VCaP (cell line): ENCODE measurements at regions not wholly inside any gene's neighbourhood (a gene's known extent, or its start where the extent isn't known, plus 50 kb on each side); places are given as distances from the start of the nearest gene placed in this dataset.
"Not testable (repeated sequence)": the region's sequence is repeated elsewhere in the genome, so short reads cannot be mapped to it uniquely, and the experiment has no call there.

Experiments used
- H3K27ac ChIP-seq: fragments of 450-650 bp; 2 replicates; pipeline ENCODE4 v1.5.1; 2017
- TF ChIP-seq, protein P1 (sequence below): fragments of 450-650 bp; conservative IDR thresholded peaks from 2 replicates; pipeline ENCODE4 v1.5.1; 2017; ENCODE audit warnings: mild to moderate bottlenecking, moderate library complexity

DNA sequence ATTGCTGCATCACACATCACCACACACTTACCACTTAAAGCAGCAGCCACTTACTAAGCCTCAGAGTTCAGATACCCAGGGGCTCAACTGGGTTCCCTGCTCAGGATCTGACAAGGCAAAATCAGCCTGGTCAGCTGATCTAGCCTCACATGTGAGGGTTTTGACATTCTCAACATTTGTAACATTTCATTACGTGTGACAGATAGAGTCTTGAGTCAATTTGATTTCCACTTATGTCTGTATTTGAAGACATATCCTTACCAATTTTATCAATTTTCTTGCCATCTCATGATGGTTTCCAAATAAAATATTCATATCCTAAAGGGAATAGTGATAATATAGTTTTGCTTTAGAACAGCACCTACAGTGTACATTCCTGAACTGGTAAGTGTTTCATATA, 494.7 kb upstream of the PFKP start:
- TF ChIP-seq, protein P1, sequence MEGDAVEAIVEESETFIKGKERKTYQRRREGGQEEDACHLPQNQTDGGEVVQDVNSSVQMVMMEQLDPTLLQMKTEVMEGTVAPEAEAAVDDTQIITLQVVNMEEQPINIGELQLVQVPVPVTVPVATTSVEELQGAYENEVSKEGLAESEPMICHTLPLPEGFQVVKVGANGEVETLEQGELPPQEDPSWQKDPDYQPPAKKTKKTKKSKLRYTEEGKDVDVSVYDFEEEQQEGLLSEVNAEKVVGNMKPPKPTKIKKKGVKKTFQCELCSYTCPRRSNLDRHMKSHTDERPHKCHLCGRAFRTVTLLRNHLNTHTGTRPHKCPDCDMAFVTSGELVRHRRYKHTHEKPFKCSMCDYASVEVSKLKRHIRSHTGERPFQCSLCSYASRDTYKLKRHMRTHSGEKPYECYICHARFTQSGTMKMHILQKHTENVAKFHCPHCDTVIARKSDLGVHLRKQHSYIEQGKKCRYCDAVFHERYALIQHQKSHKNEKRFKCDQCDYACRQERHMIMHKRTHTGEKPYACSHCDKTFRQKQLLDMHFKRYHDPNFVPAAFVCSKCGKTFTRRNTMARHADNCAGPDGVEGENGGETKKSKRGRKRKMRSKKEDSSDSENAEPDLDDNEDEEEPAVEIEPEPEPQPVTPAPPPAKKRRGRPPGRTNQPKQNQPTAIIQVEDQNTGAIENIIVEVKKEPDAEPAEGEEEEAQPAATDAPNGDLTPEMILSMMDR: no peak
- no peak overlapping the region for H3K27ac ChIP-seq

DNA sequence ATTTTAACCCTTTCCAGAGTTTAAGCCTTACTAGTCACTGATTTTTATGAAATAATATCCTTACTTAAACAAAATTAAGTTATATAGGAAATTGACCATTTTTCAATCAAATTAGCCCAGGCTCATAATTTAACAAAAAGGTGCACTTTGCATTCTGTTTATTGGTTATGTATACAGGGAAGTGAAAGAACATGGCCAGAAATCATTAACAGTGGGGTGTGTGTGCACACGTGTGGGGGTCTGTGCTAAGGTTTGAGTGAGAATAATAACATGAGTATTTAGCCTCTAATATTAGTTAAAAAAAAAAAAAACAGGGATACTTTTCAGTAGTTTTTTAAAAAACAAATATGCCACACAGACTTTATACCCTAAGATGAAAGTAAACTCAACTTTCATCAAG, 510.5 kb upstream of the PFKP start:
- no peak overlapping the region for H3K27ac ChIP-seq
- TF ChIP-seq, protein P1: no peak

DNA sequence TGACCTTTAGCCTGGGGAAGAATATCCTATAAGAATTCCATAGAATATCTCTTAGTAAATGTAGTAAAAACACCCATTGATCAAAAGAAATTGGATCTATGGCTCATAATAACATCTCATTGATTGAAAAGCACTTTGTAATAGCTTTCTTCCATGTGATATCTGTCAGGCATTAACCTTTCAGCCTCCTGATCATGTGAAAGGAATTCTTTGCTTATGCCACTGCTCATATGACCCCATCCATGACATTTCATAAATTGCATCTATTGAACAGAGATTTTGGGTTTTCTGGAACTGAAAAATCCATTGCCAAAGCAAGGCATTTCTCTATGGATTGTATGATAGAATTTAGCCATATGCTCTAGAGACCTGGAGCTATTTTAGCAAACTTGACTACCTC, 519.3 kb upstream of the PFKP start:
- TF ChIP-seq, protein P1: no peak
- H3K27ac ChIP-seq: no peak overlapping the region

DNA sequence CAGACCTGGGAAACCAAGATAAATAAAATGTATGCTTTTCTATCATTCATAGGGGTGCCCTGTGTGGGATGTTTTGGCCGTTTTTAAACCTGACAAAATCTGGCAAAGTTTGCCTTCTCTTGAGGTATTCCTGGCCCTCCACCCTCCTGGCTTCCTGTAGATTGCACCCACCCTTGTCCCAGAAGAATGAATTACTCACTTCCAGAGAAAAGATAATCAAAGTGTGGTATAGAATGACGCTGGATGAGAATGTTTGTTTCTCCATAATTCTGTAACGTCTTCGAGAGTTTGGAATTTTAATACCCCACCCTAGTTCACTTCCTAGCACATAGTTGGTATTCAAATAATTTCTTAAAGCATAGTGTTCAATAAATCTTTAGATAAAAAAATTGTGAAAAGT, 519.7 kb upstream of the PFKP start:
- TF ChIP-seq, protein P1: no peak
- H3K27ac ChIP-seq: no peak overlapping the region

DNA sequence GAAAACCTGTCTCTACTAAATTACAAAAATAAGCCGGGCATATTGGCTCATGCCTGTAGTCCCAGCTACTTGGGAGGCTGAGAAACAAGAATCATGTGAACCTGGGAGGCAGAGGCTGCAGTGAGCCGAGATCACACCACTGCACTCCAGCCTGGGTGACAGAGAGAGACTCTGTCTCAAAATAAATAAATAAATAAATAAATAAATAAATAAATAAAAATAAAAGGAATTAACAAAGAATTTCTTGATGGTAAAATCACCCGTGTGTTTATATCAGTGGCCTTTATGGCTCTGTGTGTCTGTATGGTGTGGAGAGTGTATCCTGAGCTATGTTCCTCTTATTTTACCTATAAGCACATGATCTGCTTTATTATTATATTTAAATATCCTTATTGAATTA, 520.5 kb upstream of the PFKP start:
- H3K27ac ChIP-seq: not testable (repeated sequence)

DNA sequence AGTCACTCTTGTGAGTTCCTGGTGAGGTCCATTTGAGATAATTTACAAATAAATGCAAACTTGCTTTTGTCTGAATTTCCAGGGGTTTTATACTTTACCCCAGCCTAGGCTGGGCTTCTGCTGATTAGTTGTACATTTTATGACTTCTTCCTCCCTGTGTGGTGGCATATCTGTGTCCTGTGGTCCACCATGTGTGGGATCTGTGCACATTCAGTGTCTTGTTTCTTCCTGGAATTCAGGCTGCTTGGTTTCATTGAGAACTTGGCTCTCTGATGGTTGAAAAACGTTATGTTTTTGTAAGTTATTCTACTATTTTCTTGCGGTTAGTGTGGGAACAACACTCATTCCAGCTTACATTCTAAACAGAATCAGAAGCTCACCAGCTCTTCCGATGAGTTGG, 523.4 kb upstream of the PFKP start:
- TF ChIP-seq, protein P1: no peak

DNA sequence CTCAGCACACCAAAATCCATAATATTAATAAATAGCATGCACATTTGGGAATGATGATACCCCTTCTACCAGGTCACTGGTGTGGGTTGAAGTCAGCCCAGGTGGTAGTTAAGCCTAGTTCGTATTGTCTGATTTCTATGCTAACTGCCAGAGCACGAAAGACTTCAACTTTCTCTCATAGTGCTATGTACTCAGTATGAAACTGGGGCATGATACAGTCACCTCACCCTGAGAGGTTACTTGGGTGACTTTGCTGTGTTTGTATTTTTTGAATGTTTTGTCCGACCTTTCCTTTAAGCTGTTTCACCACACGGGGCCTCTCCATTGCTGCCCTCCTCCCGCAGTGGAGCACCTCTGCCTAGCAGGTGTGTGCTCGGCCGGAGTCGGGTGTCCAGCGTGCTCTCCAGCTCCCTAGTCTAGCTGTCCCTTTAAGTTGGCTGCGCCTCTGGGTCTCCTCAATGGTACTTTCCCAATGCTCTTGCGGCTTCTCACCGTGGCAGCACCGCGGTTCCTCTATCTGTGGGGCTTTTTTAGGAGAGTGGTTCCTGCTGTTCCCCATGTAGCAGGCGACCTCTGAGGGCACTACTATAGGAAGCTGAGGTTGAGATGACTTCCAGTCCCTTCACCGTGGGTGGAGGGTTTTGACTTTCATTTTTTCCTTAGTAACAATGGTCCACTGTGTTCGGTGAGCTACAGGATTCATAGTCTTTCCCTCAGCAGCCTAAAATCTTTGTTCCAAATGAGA, 524.0 kb upstream of the PFKP start:
- H3K27ac ChIP-seq: no peak overlapping the region
- TF ChIP-seq, protein P1: no peak

More for the DNA sequence above, 523.4 kb upstream of the PFKP start:
- H3K27ac ChIP-seq: no peak overlapping the region

DNA sequence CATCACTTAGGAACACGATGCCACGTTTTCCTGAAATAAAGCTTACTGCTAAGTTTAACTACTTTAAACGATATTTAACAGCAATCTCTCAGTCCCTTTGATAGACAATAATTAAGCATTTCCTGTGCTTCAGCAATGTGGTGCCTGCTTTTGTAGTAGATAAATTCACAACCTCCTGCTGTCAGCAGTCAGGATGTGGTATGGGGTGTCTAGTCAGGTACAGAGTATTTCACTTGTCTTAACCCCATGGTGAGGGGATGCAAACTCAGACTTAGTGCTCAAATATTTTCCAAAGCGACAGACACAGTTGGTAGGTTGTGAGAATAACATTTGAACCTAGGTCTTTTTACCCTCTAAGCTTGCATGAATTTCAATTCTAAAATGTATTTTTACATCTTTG, 526.2 kb upstream of the PFKP start:
- H3K27ac ChIP-seq: no peak overlapping the region
- TF ChIP-seq, protein P1: no peak
